NCI-H748 (cell line): ENCODE measurements at regions not wholly inside any gene's neighbourhood (a gene's known extent, or its start where the extent isn't known, plus 50 kb on each side); places are given as distances from the start of the nearest gene placed in this dataset.

Experiments used
- DNase-seq: peaks from one replicate; lab custom pipeline; 2025; ENCODE audit not compliant: unreplicated experiment; lab: John Stamatoyannopoulos, UW

GRCh38 chr11:69427906-69428880 is 53.3 kb upstream of the LINC01488 start:
- no peak for DNase-seq

DNA sequence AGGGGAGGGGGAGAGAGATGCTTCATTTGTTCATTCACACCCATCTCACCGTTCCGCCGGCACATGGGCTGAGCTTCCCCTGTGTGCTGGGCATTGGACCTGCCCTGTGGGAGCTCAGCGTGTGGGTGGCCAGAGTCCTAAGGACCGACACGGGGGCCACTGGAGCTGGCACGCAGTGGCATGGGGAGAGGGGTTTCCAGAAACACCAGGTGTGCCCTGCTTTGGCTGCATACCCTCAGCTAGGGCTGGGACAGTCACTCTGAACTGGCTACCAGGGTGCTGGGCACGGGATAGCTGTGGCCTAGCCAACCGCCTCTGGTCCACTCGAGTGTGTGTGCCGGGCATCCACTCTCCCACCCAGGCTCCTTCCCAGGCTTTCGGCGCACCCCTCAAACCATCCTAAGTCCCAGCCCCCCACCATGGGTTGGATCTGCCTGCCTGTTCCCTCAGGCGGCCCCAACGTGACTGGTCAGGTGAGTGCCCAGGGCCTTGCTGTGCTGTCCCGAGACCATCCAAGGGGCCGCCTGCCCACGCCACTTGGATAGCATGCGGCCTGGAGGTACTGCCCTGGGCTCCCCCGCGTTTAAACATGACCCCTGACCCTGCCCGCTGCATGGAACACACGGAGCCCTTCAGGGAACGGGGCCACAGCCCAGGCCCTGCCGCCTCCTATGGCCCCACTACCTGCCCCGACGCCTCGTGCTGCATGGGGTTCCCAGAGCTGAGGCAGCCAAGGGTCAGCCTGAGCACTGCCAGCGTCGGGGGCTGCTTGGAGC is 51.6 kb upstream of the LINC01488 start:
- DNase-seq: no peak

- no peak for DNase-seq
These were observed 50.9 kb upstream of the LINC01488 start for GRCh38 chr11:69430566-69430965.

DNA sequence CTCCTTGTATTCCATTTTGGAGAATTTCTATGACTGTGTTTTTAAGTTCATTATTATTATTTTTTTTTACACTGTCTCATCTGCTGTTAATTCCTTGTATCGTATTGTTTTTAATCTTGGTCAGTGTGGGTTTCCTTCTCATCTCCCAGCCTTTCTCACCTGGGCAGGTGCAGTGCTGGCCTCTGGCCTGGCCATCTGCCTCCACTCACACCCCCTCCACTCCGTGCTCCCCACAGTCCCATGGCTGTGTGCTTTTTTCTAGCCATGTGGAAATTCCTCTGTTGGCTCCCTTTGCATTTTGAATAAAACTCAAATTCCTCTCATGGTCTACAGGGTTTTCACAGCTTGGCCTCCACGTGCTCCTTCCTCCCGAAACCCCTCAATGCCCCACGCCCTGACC is 50.3 kb upstream of the LINC01488 start:
- DNase-seq: no peak
